ENCODE measurements at regions not wholly inside any gene's neighbourhood (a gene's known extent, or its start where the extent isn't known, plus 50 kb on each side); places are given as distances from the start of the nearest gene placed in this dataset.

DNA sequence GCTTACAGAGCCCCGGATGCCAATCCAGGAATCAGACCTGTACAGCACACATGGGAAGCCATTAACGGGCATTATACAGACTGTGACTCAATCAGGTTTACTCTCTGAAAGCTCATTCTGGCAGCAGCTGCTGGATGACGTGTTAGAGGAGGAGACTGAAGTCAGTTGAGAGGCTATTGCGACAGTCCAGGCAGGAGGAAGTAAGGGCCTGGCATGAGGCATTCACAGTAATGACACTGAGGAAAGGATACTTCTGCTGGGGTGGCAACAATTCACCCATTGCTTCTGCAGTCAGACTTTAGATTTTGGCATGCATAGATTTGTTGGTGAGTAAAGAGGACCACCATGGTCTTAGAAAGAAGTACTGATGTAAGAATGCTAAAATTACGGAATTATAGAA is 151.0 kb upstream of the HEY2 start:
- TF ChIP-seq CTCF (conservative IDR thresholded peaks at IDR 0.05; ENCODE audit: low read depth, low read length) (no peak), MXI1 (IDR thresholded peaks at IDR 0.05; ENCODE audit: borderline replicate concordance, low read depth, low read length) (no peak), RAD21 (IDR thresholded peaks at IDR 0.05; ENCODE audit: low read length) (no peak), MAZ (IDR thresholded peaks at IDR 0.05; ENCODE audit: borderline replicate concordance, low read depth, low read length) (no peak), POLR2A (IDR thresholded peaks at IDR 0.05; ENCODE audit: low read depth, low read length) (no peak), RFX5 (IDR thresholded peaks at IDR 0.05; ENCODE audit: low read depth, low read length) (no peak), CEBPB (IDR thresholded peaks at IDR 0.05; ENCODE audit: low read depth, low read length) (peak; percentile 91), RCOR1 (IDR thresholded peaks at IDR 0.05; ENCODE audit: insufficient replicate concordance, low read length) (no peak), SMC3 (IDR thresholded peaks at IDR 0.05; ENCODE audit: low read depth, low read length) (no peak), ELK1 (IDR thresholded peaks at IDR 0.05; ENCODE audit: borderline replicate concordance, low read depth, low read length) (no peak), NFE2L2 (IDR thresholded peaks at IDR 0.05; ENCODE audit: low read depth, low read length) (no peak), CHD1 (IDR thresholded peaks at IDR 0.05; ENCODE audit: low read depth, low read length) (no peak)
- TF ChIP-seq, protein P1, sequence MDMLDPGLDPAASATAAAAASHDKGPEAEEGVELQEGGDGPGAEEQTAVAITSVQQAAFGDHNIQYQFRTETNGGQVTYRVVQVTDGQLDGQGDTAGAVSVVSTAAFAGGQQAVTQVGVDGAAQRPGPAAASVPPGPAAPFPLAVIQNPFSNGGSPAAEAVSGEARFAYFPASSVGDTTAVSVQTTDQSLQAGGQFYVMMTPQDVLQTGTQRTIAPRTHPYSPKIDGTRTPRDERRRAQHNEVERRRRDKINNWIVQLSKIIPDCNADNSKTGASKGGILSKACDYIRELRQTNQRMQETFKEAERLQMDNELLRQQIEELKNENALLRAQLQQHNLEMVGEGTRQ (IDR thresholded peaks at IDR 0.05; ENCODE audit: low read depth, low read length), result no peak
